T-helper 2 cell treated with Interferon-gamma antibody and Interleukin-4, amounts not matched to agents 100 ng/mL and 5 ng/mL, for 36 hours (primary cell): ENCODE measurements at regions not wholly inside any gene's neighbourhood (a gene's known extent, or its start where the extent isn't known, plus 50 kb on each side); places are given as distances from the start of the nearest gene placed in this dataset.

Experiments used
- intact Hi-C: fragments of 100-400 bp; cut with micrococcal nuclease; formaldehyde crosslinking; loops from one replicate; pipeline ENCODE4 v1.15.1; 2023

DNA sequence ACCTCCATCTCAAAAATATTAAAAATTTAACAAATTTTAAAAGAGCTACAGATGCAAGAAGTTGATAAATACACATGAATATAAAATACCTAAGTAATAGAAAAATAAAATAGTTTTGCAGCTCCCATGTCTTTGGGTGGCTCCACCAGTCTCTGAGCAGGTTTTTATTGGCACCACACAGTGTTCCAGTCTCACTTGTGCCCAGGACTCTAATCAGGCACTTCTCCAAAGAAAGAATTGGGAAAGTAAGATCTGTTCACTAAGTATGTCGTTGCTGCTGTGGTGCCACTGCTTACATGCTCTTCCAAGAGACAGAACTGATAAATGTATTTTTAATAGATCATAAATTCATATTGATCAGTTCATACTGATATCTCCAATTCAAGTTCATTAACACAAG, 92.5 kb upstream of the ABI3BP start:
- intact Hi-C loops, result no loop called here

DNA sequence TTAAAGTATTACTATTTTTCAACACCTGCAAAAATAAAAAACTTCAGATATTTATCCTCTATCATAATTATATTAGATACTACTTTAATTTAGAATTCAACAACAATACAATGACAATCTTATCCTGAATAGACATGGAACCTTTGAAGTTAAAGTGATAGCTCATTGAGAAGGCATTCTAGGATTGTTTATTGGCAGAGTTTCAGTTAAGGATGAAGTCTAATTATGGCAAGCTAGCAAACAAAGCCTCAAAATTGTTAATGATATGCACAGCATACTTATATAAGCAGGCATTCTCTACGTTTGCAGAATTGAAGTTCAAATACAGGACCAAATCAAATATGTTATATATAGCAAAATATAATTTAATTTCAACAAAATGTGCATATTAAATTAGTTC, 91.2 kb upstream of the ABI3BP start:
- intact Hi-C loops, result no loop called here

DNA sequence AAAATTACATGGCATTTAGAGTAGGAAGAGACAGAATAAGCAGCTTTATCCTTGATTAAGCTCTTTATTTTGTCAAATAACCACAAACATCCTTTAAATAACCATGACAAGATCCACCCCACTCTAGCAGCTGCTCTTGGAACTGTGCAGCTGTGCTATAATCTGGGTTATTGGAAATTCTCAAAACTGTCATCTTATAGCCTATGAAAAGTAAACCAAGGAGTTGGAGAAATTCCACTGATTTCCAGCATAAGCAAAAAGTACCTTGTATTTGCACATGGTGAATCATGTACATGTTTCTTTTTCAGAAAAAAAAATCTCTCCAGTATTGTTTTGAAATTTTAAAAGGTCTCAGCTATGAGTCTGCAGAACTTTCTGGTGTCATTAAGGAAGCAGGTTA, 88.8 kb upstream of the ABI3BP start:
- intact Hi-C loops, result no loop called here

DNA sequence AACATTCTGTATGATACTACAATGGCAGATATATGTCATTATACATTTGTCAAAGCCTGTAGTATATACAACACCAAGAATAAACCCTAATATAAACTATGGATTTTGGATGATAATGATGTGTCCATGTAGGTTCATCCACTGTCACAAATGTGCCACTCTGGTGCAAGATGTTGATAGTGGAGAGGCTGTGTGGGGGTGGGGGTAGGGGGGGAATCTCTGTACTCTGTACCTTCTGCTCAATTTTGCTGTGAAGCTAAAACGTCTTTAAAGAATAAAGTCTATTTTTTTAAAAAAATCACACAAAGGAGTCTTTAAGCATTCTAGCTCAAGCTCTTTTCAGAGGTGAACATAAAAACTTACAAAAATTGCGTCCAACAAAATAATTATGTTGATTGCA, 88.2 kb upstream of the ABI3BP start:
- intact Hi-C loops, result no loop called here

DNA sequence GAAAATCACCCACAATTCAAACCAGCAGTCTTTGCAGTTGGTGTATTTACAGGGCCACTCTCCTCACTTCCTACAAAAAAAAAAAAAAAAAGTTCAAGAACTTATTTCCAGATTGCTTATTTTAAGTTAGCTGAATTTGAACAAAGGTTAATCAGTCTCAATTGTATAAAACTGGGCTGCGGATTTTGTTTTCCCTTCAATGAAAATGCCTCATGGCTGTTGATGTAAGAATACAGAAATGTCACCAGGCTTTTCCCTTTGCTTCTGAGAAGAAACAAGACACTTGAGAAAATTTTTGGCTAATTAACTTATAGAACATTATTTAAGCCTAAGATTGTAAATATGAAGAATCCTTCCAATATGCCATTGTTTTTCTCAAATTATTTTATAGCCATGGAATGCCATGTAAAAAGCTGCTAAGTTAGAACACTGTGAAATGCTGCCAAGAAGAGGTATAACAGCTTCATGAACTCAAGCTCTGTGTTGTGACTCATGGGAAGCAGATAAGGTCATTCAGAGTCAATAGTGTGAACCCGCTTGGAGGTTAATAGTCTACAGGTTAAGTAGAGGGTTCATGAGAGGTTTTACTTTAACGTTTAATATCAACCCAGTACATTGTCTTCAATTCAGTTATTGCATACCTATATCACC, 84.3 kb upstream of the ABI3BP start:
- intact Hi-C loops, result no loop called here

DNA sequence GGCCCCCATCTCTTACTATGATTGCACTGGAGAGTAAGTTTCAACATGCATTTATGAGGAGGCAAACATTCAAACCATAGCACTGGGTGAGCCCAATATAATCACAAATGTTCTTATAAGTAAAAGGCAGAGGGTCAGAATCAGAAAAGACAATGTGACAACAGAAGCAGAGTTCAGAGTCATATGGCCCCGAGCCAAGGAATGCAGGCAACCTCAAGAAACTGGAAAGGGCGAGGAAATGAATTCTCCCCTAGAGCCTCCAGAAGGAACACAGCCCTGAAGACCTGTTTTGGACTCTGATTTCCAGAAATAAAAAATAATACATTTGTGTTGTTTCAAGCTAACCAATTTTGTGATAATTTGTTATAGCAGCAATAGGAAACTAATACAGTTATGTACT, 81.3 kb upstream of the ABI3BP start:
- intact Hi-C loops, result no loop called here

DNA sequence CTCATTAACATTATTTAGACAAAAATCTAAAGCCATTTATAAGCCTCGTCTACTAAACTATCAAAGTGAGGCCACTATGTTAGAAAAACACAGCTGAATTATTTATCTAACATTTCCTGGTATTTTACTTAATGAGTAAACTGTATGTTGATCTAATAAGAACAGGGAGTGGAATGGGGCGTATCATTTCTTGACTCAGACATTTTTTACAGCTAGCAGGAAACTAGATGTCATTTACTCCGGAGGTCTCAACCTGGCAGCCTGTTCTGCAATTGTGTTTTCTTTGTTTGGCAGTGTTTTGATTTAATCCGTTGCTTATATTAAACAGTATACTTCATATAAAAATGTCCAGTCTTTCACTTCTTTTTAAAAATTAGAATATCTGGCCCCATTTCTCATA, 79.1 kb upstream of the ABI3BP start:
- intact Hi-C loops, result no loop called here

DNA sequence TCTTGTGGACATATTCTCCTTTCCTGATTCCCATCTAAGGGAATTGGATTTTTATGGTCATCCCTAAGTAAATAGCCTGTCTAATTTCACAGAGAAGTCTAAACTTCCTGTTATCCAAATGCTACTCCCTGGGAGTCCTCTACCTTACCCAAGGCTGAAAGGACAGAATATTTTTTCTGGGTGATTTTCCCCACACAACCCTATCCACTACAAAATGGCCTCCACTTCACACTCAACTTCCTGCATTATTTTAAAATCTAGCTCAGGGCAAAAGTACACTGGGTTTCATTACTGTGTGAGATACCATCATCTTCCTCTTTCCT, 77.5 kb upstream of the ABI3BP start:
- intact Hi-C loops, result loop anchor here (1.0 kb wide), 3 partner anchors 126 to 566 kb away; no protein-coding TSS in a partner anchor

DNA sequence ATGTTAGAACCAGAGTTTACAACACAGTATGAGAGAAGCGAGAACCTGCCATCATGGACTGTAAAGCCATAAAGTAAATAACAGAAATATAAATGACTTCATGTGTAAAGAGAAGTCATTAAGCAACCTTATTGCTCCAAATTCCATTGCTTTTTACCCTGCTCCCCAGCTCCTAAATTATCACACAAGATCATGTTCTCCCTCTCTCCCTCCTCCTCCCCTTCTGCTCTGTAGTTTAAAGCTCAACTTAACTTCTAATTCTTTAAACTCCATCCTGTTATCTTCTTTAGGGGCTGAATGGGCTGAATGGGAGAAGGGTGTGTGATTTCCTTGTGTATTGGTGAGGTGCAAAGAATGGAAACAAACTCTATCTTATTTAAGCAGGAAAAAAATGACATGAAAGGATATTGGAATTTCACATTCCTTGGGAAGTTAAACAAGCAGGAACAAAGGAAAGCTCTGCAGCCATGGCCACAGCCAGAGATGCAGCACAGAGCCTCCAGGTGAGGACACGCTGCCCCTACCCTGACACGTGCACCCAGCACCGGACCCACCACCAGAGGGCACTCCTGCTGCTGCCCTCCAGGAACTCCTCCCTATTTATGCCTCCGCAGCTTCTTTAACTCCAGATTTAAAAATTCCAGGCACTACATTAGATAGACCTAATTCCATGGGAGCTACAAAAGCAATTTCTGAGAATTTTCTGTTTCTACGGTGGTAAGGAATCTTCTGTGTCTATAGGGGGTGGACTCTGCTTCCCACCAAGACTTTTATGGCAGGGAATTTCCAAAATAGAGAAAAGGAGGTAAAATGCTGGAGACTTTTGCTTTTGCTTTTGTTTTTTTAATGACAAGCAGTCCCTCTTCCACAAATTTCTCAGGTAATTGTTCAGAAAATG, 76.9 kb upstream of the ABI3BP start:
- intact Hi-C loops, result loop anchor here (1.0 kb wide), 3 partner anchors 126 to 566 kb away; no protein-coding TSS in a partner anchor

DNA sequence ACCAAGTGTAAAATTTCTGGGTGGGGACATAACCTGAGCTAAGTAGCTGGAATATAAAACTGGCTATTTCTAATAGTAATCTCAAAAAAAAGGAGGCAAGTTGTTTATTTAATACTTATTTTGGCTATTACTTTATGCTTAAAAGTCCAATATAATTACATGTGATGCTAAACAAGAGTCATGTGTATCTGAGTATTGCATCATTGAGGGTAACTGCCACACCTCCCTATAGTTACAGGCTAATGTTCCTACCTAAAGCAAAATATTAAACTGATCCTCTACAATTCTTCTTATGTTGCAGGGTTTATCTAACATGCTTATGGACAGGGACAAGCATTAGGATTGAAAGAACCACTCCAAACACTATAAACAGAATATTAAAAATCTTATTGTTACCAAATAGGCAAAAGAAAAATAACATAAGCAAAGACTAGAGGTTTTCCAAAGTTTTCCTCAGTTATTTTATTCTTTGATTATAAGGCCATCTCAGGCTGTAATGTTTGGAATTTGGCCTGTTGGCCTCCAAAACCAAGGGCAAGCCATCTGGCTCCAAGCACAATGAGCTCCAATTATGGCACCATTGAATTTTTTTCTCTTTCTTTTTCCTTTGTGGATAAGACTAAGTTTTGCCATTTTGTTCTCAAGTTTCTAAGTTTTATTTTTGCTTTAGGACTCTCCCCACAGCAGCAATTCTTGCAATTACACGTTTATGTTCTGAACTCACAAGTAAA, 75.8 kb upstream of the ABI3BP start:
- intact Hi-C loops, result no loop called here

DNA sequence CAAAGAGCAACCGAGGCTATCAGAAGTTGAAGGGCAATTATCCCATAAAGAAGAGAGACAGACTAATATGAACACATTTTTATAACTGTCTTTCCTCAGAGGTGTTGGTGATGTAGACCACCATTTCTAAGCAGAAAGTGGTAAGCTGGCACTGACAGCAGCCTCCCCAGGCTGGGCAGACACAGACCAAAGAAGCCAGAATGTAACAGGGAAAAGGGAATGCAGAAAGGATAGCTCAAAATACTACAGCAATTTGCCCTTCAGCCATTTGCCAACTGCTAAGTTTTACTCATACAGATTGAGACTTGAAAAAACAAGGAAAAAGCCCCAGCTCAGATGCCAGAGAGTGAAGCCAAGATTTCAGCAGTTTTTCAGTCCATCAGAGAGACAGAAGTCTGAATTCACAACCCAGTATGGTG, 73.5 kb upstream of the ABI3BP start:
- intact Hi-C loops, result no loop called here

DNA sequence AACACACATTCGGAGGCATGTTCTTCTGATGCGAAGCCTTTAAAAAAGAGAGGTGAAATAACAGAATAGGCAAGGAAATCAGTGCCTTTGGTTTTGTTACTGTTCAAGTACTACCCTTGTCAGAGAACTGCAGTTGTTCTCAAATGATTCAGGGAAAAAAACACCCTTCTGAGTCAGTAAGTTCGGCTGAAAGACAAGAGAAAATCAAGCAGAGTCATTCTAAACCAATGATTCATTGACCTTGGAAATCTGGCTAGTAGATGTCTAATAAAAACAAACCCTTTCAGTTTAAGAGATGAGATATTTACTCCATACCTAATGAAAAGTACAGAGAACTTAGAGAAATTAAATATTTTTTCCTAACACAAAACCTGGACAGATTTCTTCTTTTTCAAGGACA, 72.7 kb upstream of the ABI3BP start:
- intact Hi-C loops, result no loop called here

DNA sequence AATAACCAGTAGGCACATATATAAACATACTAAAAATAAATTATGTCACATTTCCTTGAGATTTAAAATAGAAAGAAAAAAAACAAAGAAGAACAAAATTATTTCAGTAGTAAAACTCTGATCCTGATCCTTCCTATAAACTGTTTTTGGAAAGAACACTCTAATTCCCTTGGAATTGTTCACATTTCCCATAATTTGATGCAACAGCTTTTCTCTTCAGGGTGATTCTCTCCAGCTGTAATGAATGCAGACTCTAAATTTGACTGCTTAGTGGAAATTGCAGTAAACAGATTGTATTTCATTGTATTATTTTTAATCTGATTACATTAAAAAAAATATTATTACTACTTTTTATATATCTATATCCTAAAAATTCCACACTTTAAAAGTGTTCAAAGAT, 70.2 kb upstream of the ABI3BP start:
- intact Hi-C loops, result no loop called here

DNA sequence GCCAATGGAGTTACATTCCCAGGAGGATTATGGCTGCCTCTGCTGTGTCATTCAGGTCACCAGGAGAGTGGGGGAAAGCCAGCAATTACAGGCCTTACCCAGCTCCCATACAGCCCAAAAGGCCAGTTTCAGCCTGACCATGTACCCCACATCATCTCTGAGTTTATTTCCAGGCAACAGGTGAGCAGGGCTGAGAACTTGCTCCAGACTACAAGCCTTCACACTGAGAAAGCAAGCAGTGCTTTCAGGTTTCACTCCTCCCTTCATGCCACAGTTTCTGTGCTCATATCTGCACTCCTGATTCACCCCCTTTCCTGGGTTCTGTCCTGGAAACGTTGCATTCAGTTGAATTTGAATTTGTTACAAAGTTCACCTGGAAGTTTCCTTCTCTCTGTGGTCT, 68.1 kb upstream of the ABI3BP start:
- intact Hi-C loops, result no loop called here

DNA sequence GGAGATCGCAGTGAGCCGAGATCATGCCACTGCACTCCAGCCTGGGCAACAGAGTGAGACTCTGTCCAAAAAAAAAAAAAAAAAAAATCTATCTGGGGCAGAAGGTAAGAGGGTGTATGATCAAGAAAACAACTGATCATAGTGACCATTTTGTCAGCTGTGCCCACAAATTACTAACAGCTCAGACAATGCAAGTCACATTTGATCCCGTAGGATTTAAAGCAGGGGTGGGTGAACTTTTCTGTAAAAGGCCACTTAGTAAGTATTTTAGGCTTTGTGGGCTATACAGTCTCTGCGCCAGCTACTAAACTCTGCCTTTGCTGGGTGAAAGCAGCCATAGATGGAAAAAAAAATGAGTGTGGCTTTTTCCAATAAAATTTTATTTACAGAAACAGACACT, 57.6 kb upstream of the ABI3BP start:
- intact Hi-C loops, result no loop called here

DNA sequence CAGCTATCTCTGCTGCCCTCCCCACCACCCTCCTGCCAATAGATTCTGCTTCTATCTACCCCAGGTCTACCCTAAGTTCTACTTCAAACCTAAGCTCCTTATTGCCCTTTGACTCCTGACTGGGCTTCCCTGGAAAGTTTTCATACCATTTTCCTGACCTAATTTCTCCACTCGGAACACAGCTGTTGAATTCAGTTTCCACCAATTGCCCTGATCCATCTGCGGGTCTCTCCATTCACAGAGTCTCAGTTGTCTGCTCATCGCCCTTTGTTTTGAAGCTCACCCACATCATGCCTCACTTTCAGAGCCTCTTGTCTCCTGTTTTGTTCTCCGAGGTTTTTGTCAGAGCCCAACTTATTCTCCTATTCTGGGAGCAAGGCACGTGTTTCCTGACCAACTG, 56.8 kb upstream of the ABI3BP start:
- intact Hi-C loops, result no loop called here

DNA sequence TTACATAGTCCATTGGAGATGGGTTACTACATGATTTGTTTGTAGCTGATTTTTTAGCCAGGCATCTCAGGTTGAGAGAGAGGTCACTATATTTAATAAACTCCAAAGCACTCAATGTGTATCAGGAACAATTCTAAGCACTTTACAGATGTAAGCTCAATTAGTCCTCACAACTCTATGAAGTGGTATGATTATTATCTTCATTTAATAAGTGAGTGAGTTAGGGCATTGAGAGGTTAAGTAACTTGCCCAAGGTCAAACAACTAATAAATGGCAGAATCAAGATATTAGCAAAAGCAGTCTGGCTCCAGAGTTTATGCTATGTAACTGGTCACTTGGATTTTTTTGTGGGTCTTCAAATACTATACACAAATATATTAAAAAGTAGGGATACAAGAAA, 56.3 kb upstream of the ABI3BP start:
- intact Hi-C loops, result no loop called here

DNA sequence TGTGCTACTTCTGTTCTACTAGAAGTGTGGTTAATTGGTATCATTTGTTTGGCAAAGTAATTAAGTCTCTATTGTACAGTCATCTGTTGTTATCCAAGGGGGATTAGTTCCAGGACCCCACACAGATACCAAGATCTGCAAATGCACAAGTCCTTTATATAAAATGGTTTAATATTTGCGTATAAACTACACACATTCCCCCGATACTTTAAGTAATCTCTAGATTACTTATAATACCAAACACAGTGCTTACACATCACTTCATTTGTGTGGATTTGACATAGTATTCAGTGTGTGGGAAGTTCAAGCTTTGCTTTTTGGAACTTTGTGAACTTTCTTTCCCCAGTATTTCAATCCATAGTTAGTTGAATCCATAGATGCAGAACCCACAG, 50.5 kb upstream of the ABI3BP start:
- intact Hi-C loops, result no loop called here

DNA sequence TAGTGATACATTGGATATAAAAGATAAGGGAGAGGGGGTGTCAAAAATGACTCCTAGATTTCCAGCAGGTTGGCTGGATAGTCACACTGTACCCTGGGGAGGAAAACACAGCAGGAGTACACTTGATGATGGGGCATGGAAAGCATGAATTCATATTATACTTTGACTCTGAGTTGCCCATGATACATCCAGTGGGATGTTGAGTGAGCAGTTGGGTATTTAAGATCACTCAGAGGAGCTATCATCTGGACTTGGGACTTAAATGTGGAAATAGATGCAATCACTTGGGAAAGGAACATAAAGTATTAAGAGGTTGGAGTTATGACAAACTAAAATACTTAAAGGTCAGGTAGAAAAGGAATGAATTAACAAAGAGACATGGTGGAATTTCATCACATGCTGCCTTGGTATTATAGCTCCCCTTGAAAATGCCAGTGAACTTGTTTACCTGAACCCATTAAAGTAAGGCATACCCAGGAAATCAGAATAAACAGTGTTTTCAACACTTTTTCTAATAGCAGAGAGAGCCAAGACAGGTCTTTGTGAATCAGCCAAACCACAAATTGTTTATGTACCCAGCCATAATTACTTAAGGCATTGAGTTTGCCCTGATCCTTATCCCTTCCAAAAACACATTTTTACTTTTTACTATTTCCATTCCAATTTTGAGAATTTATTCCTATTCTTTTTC, 49.9 kb upstream of the ABI3BP start:
- intact Hi-C loops, result no loop called here
